Loucy (cell line): ENCODE measurements at regions not wholly inside any gene's neighbourhood (a gene's known extent, or its start where the extent isn't known, plus 50 kb on each side); places are given as distances from the start of the nearest gene placed in this dataset.

Experiments used
- H2AFZ ChIP-seq: fragments of 200-600 bp; sonication (generic); 2 replicates; pipeline ENCODE4 v1.6.0; 2016; ENCODE audit warnings: antibody characterized with exemption, mild to moderate bottlenecking, low read length, moderate library complexity
- H3F3A ChIP-seq: fragments of 200-600 bp; 2 replicates; pipeline ENCODE4 v1.6.0; 2016; ENCODE audit warnings: antibody characterized with exemption, low read depth, mild to moderate bottlenecking
- H3K27me3 ChIP-seq: fragments of 200-600 bp; sonication (generic); 2 replicates; pipeline ENCODE4 v1.6.1; 2014; ENCODE audit warnings: low read length, mild to moderate bottlenecking; ENCODE audit not compliant: insufficient read depth, poor library complexity, severe bottlenecking
- H3K36me3 ChIP-seq: fragments of 200-600 bp; sonication (generic); 2 replicates; pipeline ENCODE4 v1.6.1; 2016; ENCODE audit warnings: low read length; ENCODE audit not compliant: insufficient read depth
- H3K4me1 ChIP-seq: fragments of 200-600 bp; sonication (generic); 2 replicates; pipeline ENCODE4 v1.5.1; 2014; ENCODE audit warnings: low read length, mild to moderate bottlenecking; ENCODE audit not compliant: insufficient read depth, poor library complexity, severe bottlenecking
- H3K4me2 ChIP-seq: fragments of 200-600 bp; sonication (generic); 2 replicates; pipeline ENCODE4 v1.6.0; 2014; ENCODE audit warnings: antibody characterized with exemption, low read length, low read depth, mild to moderate bottlenecking; ENCODE audit not compliant: poor library complexity, severe bottlenecking
- H3K4me3 ChIP-seq: fragments of 200-600 bp; sonication (generic); 2 replicates; pipeline ENCODE4 v1.5.1; 2014; ENCODE audit warnings: low read length, mild to moderate bottlenecking, mixed read lengths; ENCODE audit not compliant: poor library complexity, severe bottlenecking
- H3K79me2 ChIP-seq: fragments of 200-600 bp; sonication (generic); 2 replicates; pipeline ENCODE4 v1.6.1; 2014; ENCODE audit warnings: low read length; ENCODE audit not compliant: insufficient read depth
- H3K9ac ChIP-seq: fragments of 200-600 bp; sonication (generic); 2 replicates; pipeline ENCODE4 v1.6.0; 2014; ENCODE audit warnings: mild to moderate bottlenecking, low read depth, low read length, moderate library complexity; ENCODE audit not compliant: poor library complexity, severe bottlenecking
- H3K9me2 ChIP-seq: fragments of 200-600 bp; sonication (generic); replicated peaks from 2 replicates; pipeline ENCODE4 v1.6.1; 2016; ENCODE audit warnings: low read depth, low read length, mixed read lengths
- H3K9me3 ChIP-seq: fragments of 200-600 bp; sonication (generic); 2 replicates; pipeline ENCODE4 v1.6.1; 2014; ENCODE audit warnings: mild to moderate bottlenecking, antibody characterized with exemption, low read length, low read depth; ENCODE audit not compliant: insufficient read depth
- H4K20me1 ChIP-seq: fragments of 200-600 bp; sonication (generic); 2 replicates; pipeline ENCODE4 v1.6.0; 2014; ENCODE audit warnings: antibody characterized with exemption, low read length, mild to moderate bottlenecking; ENCODE audit not compliant: insufficient read depth, poor library complexity, severe bottlenecking
- EZH2phosphoT487 ChIP-seq: fragments of 200-600 bp; IDR thresholded peaks from 2 replicates; pipeline ENCODE4 v1.6.1; 2018; ENCODE audit warnings: antibody characterized with exemption, mild to moderate bottlenecking, moderate library complexity, borderline replicate concordance
- TF ChIP-seq, protein P1 (sequence below): fragments of 200-600 bp; sonication (generic); conservative IDR thresholded peaks from 2 replicates; pipeline ENCODE4 v1.5.1; 2014; ENCODE audit warnings: mild to moderate bottlenecking, antibody characterized with exemption, low read length

DNA sequence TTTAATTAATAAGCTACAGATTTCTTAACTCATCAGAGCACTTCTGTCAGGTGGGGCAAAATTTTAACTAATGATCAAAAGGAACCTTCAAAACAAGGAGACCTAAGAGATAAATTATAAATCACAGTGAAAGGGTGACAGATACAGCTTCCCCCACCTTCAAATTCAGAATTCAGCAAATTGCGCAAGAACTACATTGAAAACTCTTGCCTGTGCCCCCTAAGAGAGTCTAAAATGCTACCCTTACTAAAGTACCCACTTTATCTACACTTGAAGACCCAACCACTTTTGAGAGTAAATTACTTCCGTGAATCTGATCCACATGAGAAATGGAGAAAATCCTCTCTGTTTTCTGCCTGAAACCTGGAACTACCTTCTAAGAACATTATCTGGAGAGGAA lies 324.9 kb downstream of the PAX3 start:
- Histone ChIP-seq H3K36me3 (no peaks in the 10 kb centered on the region), H3K27me3 (no peaks in the 10 kb centered on the region), H4K20me1 (no peaks in the 10 kb centered on the region), H3K4me1 (no peaks in the 10 kb centered on the region), H2AFZ (no peak overlapping the region), H3K9me3 (no peaks in the 10 kb centered on the region), H3K4me2 (no peak overlapping the region), H3K9ac (no peak overlapping the region), H3K79me2 (no peaks in the 10 kb centered on the region), H3F3A (no peaks in the 10 kb centered on the region), H3K4me3 (no peak overlapping the region), H3K9me2 (no peaks in the 10 kb centered on the region)
- TF ChIP-seq, protein P1, sequence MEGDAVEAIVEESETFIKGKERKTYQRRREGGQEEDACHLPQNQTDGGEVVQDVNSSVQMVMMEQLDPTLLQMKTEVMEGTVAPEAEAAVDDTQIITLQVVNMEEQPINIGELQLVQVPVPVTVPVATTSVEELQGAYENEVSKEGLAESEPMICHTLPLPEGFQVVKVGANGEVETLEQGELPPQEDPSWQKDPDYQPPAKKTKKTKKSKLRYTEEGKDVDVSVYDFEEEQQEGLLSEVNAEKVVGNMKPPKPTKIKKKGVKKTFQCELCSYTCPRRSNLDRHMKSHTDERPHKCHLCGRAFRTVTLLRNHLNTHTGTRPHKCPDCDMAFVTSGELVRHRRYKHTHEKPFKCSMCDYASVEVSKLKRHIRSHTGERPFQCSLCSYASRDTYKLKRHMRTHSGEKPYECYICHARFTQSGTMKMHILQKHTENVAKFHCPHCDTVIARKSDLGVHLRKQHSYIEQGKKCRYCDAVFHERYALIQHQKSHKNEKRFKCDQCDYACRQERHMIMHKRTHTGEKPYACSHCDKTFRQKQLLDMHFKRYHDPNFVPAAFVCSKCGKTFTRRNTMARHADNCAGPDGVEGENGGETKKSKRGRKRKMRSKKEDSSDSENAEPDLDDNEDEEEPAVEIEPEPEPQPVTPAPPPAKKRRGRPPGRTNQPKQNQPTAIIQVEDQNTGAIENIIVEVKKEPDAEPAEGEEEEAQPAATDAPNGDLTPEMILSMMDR = no peak
- TF ChIP-seq EZH2phosphoT487 = no peak

DNA sequence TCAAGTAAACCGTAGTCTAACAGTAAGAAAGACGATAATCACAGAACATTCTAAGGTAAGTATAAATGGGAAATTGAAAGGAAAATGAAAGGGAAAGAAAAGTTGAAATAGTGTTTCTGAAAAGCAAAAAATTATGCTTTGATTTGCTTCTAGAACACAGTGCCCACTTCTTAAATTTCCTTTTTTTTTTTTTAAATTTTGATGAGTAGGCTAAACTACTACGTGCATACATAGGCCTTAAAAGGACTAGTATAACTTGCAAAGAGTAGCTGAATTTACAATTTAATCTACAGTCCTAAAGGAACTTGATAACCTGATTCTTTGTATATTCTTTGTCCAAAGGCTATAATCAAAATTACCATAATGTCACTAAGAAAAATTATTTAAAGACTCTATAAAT lies 325.3 kb downstream of the PAX3 start:
- Histone ChIP-seq H3K36me3 (no peaks in the 10 kb centered on the region), H2AFZ (no peak overlapping the region), H3K4me1 (no peaks in the 10 kb centered on the region), H3K4me3 (no peak overlapping the region), H3F3A (no peaks in the 10 kb centered on the region), H3K4me2 (no peak overlapping the region), H3K9ac (no peak overlapping the region), H4K20me1 (no peaks in the 10 kb centered on the region), H3K9me2 (no peaks in the 10 kb centered on the region), H3K27me3 (no peaks in the 10 kb centered on the region), H3K79me2 (no peaks in the 10 kb centered on the region), H3K9me3 (no peaks in the 10 kb centered on the region)
- TF ChIP-seq, protein P1 = no peak
- no peak for TF ChIP-seq EZH2phosphoT487

DNA sequence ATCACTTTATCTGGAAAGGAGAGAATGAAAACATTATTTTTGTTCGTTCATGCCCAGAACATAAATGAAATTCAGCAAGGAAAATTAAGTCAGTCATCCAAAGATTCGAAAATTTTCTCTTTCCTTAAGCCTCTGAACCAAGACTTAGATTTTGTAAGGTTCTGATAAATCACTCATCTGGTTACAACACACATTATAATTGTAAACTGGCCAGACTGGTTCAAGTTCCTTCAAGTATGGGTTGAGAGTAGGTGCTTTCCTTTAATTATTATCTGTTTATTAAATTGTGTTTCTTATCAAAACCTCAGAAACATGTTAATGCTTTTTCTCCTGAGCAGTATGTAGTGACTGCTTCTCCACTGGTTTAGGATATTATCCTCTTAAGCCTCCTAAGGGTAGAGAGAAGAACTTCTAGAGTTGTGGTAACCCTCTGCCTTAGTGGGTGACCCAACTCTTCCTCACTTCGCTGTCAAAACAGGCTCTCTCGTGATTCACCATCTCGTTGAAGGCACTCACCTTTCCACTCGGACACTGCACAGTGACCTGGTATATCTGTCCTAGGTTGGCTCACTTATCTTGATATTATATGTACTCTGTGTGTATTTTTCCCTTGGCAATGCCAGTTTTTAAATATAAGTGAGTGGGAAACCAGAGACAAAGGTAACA lies 325.9 kb downstream of the PAX3 start:
- H3K4me1 ChIP-seq = no peaks in the 10 kb centered on the region
- H3K4me2 ChIP-seq = no peak overlapping the region
- H3K9ac ChIP-seq = no peak overlapping the region
- no peaks in the 10 kb centered on the region for H3K9me2 ChIP-seq
- no peaks in the 10 kb centered on the region for H3F3A ChIP-seq
- H3K27me3 ChIP-seq = no peaks in the 10 kb centered on the region
- TF ChIP-seq, protein P1 = no peak
- no peak for TF ChIP-seq EZH2phosphoT487
- no peaks in the 10 kb centered on the region for H3K79me2 ChIP-seq
- H3K4me3 ChIP-seq = no peak overlapping the region
- no peaks in the 10 kb centered on the region for H4K20me1 ChIP-seq
- no peak overlapping the region for H2AFZ ChIP-seq
- no peaks in the 10 kb centered on the region for H3K9me3 ChIP-seq
- no peaks in the 10 kb centered on the region for H3K36me3 ChIP-seq
